ENCODE measurements at regions not wholly inside any gene's neighbourhood (a gene's known extent, or its start where the extent isn't known, plus 50 kb on each side); places are given as distances from the start of the nearest gene placed in this dataset.

DNA sequence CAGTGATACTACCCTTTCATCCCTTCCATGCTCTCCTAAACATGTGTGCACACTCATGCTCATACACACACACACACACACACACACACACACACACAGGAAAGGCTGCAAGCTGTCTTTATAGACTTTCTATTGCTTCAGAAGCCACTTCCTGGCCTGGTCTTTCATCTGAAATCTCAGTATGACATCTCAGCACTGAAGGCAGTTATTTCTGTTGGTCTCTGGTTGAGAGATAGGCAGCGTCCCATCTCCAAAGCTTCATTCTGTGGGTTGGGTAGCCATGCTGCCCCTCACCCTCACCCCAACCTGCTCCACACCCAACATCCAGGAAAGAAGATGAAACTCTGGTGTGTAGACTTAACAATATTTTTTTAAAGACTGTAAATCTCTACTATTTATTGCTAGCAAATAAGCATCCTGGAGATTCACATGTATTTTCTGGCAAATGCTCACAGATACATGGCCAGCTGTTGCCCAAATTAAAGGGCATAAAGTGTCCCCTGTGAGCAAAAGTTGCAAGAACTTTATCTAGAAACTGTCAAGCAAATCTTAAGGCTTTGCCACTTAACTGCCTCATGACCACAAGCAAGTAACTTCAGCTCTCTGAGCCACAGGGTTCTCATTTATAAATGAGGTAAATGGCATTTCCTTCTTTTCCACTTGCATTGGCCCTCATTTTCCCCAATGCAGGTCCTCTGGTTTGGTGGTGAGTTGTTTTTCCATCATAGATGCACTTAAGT lies 189.8 kb upstream of the AFF2 start:
- TF ChIP-seq, protein P1, sequence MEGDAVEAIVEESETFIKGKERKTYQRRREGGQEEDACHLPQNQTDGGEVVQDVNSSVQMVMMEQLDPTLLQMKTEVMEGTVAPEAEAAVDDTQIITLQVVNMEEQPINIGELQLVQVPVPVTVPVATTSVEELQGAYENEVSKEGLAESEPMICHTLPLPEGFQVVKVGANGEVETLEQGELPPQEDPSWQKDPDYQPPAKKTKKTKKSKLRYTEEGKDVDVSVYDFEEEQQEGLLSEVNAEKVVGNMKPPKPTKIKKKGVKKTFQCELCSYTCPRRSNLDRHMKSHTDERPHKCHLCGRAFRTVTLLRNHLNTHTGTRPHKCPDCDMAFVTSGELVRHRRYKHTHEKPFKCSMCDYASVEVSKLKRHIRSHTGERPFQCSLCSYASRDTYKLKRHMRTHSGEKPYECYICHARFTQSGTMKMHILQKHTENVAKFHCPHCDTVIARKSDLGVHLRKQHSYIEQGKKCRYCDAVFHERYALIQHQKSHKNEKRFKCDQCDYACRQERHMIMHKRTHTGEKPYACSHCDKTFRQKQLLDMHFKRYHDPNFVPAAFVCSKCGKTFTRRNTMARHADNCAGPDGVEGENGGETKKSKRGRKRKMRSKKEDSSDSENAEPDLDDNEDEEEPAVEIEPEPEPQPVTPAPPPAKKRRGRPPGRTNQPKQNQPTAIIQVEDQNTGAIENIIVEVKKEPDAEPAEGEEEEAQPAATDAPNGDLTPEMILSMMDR (IDR thresholded peaks at IDR 0.05) = no peak
- no peak for TF ChIP-seq POLR2A (IDR thresholded peaks at IDR 0.05)

Data from Peyer's patch (tissue), 4 donors.